Fibroblast of villous mesenchyme (primary cell): ENCODE measurements at regions not wholly inside any gene's neighbourhood (a gene's known extent, or its start where the extent isn't known, plus 50 kb on each side); places are given as distances from the start of the nearest gene placed in this dataset.
A peak's percentile ranks its signal among the peaks of the same experiment; 100 is the strongest.

Experiments used
- DNase-seq: peaks from one replicate; pipeline ENCODE4 v3.0.0-alpha.2; 2010; ENCODE audit warnings: low read depth
- H3K4me3 ChIP-seq: 2 replicates; pipeline ENCODE4 v1.5.1; 2011; ENCODE audit warnings: low read depth, mild to moderate bottlenecking, low read length
- CTCF ChIP-seq: IDR thresholded peaks from 2 replicates; pipeline ENCODE4 v1.5.1; 2012; ENCODE audit warnings: low read depth, mild to moderate bottlenecking, low read length; ENCODE audit not compliant: insufficient read depth

DNA sequence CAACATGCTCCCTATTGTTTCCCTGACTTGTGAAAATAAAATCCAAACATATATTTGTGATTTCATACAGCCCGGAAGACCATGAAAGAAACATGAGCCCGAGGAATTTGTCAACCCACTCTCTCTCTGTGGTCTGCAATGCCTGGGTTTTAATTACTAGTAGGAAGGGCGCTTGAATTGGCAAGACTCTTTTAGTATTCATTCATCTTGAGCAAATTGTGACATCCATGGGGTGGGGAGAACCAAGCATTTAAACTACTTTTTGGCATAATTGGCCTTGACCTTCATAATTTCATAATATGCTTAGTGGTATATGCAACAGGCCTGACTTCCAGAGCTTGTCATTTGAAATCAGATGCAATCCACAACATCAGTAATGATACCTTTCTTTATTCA, 142.4 kb upstream of the BMPER start:
- no peak for TF ChIP-seq CTCF
- no peak overlapping the region for H3K4me3 ChIP-seq
- DNase-seq = no peak

- no peak for TF ChIP-seq CTCF
- DNase-seq = peak; percentile 41
- no peak overlapping the region for H3K4me3 ChIP-seq
These were observed 140.4 kb upstream of the BMPER start for GRCh38 chr7:33764752-33765451.

GRCh38 chr7:33766405-33766804, 138.9 kb upstream of the BMPER start:
- DNase-seq = no peak
- TF ChIP-seq CTCF = no peak
- no peak overlapping the region for H3K4me3 ChIP-seq

DNA sequence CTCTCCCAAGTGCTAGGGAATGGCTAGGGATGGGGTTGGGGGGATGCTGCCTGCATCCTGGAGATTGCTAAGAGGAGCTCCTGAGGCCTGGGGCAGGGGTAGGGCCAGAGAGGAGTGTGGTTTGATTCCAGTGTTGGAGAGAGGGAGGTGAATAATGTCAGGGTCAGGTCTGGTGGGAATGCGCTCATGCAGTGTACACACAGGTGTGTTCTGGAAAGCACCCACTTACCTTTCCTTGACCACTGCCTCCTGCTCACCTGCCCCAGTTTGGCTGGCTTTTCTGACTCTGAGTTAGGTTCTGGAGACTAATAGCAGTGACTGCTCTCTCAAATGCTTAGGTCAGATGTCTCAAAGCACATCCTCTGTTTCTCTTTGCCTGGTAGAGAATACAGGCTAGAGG, 135.4 kb upstream of the BMPER start:
- DNase-seq = no peak
- TF ChIP-seq CTCF = no peak
- H3K4me3 ChIP-seq = no peak overlapping the region

- no peak for DNase-seq
- no peak for TF ChIP-seq CTCF
- H3K4me3 ChIP-seq = no peak overlapping the region
These were observed 134.8 kb upstream of the BMPER start for GRCh38 chr7:33770576-33770975.

- TF ChIP-seq CTCF = no peak
- DNase-seq = no peak
- H3K4me3 ChIP-seq = no peak overlapping the region
These were observed 133.9 kb upstream of the BMPER start for GRCh38 chr7:33771422-33771821.

DNA sequence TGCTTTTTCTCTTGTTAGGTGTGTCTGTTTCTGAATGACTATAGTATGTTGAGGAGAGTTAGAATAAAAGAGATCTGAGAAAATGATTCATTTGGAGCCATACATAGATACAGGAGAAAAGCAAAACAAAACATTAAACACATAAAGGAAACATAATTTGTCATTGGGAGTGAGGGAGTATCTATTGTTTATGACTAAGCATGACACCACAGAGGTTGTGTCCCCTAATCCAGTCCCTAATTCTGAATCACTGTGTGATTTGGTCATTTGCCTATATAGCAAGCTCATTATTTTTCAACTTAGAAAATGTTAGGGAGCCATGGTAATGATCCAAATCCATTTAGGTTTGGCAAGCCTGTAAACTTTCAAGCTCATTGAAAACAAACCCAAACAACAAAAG, 132.3 kb upstream of the BMPER start:
- DNase-seq = peak; percentile 14
- no peak overlapping the region for H3K4me3 ChIP-seq
- no peak for TF ChIP-seq CTCF
